Aorta (tissue), 5 donors: ENCODE measurements at regions not wholly inside any gene's neighbourhood (a gene's known extent, or its start where the extent isn't known, plus 50 kb on each side); places are given as distances from the start of the nearest gene placed in this dataset.

Experiments used
- ATAC-seq: fragments of 200-7000 bp; cut with Tn5 transposase; one replicate; pipeline ENCODE4 v1.9.1; 2022; ENCODE audit warnings: moderate library complexity; ENCODE audit not compliant: low FRiP score
- DNase-seq, 2 donors: peaks; one replicate each; pipeline ENCODE4 v3.0.0-alpha.2; 2020
- H3K27ac ChIP-seq, 2 donors: one replicate each; pipeline ENCODE4 v1.5.1; 2013; ENCODE audit warnings: low read length in 2 of 2, mild to moderate bottlenecking in 2 of 2, moderate library complexity in 2 of 2, control low read depth in 1 of 2, inconsistent platforms in 1 of 2, low read depth in 1 of 2
- H3K27me3 ChIP-seq, 2 donors: one replicate each; pipeline ENCODE4 v1.6.1; 2013; ENCODE audit warnings: control low read depth in 1 of 2, low read length in 1 of 2, mild to moderate bottlenecking in 1 of 2, moderate library complexity in 1 of 2; ENCODE audit not compliant: insufficient read depth in 2 of 2, control insufficient read depth in 1 of 2
- H3K36me3 ChIP-seq, 2 donors: one replicate each; pipeline ENCODE4 v1.6.1; 2013; ENCODE audit warnings: control low read depth in 1 of 2, low read length in 1 of 2, mild to moderate bottlenecking in 1 of 2; ENCODE audit not compliant: insufficient read depth in 2 of 2, control insufficient read depth in 1 of 2
- H3K4me1 ChIP-seq, 2 donors: one replicate each; pipeline ENCODE4 v1.6.1; 2013; ENCODE audit warnings: low read length in 2 of 2, control low read depth in 1 of 2, mild to moderate bottlenecking in 1 of 2, moderate library complexity in 1 of 2; ENCODE audit not compliant: insufficient read depth in 2 of 2, control insufficient read depth in 1 of 2
- H3K4me3 ChIP-seq, 2 donors: one replicate each; pipeline ENCODE4 v1.5.1; 2013; ENCODE audit warnings: low read length in 2 of 2, control low read depth in 1 of 2, mild to moderate bottlenecking in 1 of 2
- H3K9me3 ChIP-seq: one replicate; pipeline ENCODE4 v1.6.1; 2013; ENCODE audit warnings: mild to moderate bottlenecking, low read length; ENCODE audit not compliant: control insufficient read depth
- WGBS, 2 donors: extraction: QIAGEN DNeasy Blood & Tissue Kit; methylation state at CpG; one replicate each; pipeline ENCODE4 v1.1.7; 2013; 5-methylcytosine and 5-hydroxymethylcytosine counted together
- intact Hi-C, 2 donors: fragments of 100-400 bp; cut with DNase I; formaldehyde crosslinking; loops; one replicate each; pipeline versions ENCODE4 v1.14.2 to v1.15.0; 2022
- donor health status: healthy with polysubstance abuse.
- donor health status: Bipolar disorder and iron deficiency.
- donor health status: DM: no; HTN: no; CAD: no.
- donor health status: DM: no; HTN: no; CAD: no.
- donor health status: DM: yes; HTN: yes; CAD: no.

DNA sequence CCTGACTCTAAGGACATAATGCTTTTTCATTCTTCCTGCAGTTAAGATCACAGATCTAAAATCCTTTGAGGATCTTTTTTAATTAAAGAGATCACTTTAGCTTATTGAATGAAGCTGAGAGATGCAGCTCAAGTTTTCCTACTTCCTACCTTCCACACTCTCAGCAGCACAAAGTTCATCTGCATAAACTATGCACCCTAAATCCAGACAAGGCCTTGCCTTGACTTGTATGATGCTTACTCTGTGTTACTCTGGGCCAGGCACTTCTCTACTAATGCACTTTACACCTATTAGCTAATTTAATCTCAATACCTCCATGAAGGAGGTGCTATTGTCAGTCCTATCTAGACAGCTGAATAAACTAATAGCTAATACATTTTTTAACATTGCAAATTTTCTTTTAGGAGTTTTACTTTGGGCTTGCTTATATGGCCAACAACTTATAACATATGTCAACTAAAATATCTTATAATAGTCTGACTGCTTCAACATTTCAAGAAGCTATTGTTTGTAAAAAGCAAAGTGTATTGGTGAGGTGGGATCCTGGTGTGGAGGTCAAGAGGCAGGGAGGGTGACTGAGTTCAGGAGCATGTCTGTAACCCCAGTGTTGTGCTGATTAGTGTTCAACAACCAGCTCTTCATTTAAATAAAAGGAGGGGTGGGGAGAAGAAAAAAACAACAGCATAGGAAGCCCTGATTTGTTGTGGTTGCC lies 172.4 kb upstream of the ATP11B start:
- Histone ChIP-seq H3K27ac (no peak overlapping the region), H3K9me3 (no peaks in the 10 kb centered on the region), H3K4me1 (no peaks in the 10 kb centered on the region), H3K36me3 (no peaks in the 10 kb centered on the region), H3K27me3 (no peaks in the 10 kb centered on the region), H3K4me3 (no peak overlapping the region)
- ATAC-seq = no peak
- DNase-seq = no peak
- intact Hi-C loops = no loop called here

- Histone ChIP-seq H3K4me3 (no peak overlapping the region), H3K36me3 (no peaks in the 10 kb centered on the region), H3K9me3 (no peaks in the 10 kb centered on the region), H3K27me3 (no peaks in the 10 kb centered on the region), H3K27ac (no peak overlapping the region), H3K4me1 (no peaks in the 10 kb centered on the region)
- ATAC-seq (no peak), DNase-seq (no peak)
- intact Hi-C loops = no loop called here
- 29 to 35% methylated on average over 4 of the region's 4 CpGs for WGBS, 2 donors
These were observed 171.7 kb upstream of the ATP11B start for GRCh38 chr3:182621435-182622240.

- Histone ChIP-seq H3K36me3 (no peaks in the 10 kb centered on the region), H3K27ac (no peak overlapping the region), H3K9me3 (no peaks in the 10 kb centered on the region), H3K4me3 (no peak overlapping the region), H3K27me3 (no peaks in the 10 kb centered on the region), H3K4me1 (no peaks in the 10 kb centered on the region)
- ATAC-seq (no peak), DNase-seq (no peak)
- intact Hi-C loops = no loop called here
These were observed 171.1 kb upstream of the ATP11B start for GRCh38 chr3:182622241-182622545.

- no peaks in the 10 kb centered on the region for H3K27me3 ChIP-seq
- no peaks in the 10 kb centered on the region for H3K4me1 ChIP-seq
- 69% methylated on average over 4 of the region's 4 CpGs for WGBS, 2 donors
- DNase-seq (no peak), ATAC-seq (no peak)
- no peak overlapping the region for H3K27ac ChIP-seq
- H3K4me3 ChIP-seq = no peak overlapping the region
- H3K9me3 ChIP-seq = no peaks in the 10 kb centered on the region
- H3K36me3 ChIP-seq = no peaks in the 10 kb centered on the region
- intact Hi-C loops = no loop called here
These were observed 166.5 kb upstream of the ATP11B start for GRCh38 chr3:182626484-182627467.

- DNase-seq = no peak
- WGBS, 2 donors = 82 to 91% methylated on average over 2 of the region's 2 CpGs
These were observed 164.8 kb upstream of the ATP11B start for GRCh38 chr3:182628531-182628930.

GRCh38 chr3:182629521-182629920 lies 163.8 kb upstream of the ATP11B start:
- no peak for DNase-seq
- Histone ChIP-seq H3K4me1 (no peaks in the 10 kb centered on the region), H3K27ac (no peak overlapping the region), H3K36me3 (no peaks in the 10 kb centered on the region), H3K27me3 (no peaks in the 10 kb centered on the region), H3K9me3 (no peaks in the 10 kb centered on the region), H3K4me3 (no peak overlapping the region)
- intact Hi-C loops = no loop called here
- no peak for ATAC-seq
- 88% methylated on average over 1 of the region's 1 CpG for WGBS, 2 donors

More at GRCh38 chr3:182628531-182628930, 164.8 kb upstream of the ATP11B start:
- no peaks in the 10 kb centered on the region for H3K9me3 ChIP-seq
- H3K4me1 ChIP-seq = no peaks in the 10 kb centered on the region
- no peak for ATAC-seq
- H3K27me3 ChIP-seq = no peaks in the 10 kb centered on the region
- no peak overlapping the region for H3K4me3 ChIP-seq
- intact Hi-C loops = no loop called here
- no peaks in the 10 kb centered on the region for H3K36me3 ChIP-seq
- H3K27ac ChIP-seq = no peak overlapping the region

DNA sequence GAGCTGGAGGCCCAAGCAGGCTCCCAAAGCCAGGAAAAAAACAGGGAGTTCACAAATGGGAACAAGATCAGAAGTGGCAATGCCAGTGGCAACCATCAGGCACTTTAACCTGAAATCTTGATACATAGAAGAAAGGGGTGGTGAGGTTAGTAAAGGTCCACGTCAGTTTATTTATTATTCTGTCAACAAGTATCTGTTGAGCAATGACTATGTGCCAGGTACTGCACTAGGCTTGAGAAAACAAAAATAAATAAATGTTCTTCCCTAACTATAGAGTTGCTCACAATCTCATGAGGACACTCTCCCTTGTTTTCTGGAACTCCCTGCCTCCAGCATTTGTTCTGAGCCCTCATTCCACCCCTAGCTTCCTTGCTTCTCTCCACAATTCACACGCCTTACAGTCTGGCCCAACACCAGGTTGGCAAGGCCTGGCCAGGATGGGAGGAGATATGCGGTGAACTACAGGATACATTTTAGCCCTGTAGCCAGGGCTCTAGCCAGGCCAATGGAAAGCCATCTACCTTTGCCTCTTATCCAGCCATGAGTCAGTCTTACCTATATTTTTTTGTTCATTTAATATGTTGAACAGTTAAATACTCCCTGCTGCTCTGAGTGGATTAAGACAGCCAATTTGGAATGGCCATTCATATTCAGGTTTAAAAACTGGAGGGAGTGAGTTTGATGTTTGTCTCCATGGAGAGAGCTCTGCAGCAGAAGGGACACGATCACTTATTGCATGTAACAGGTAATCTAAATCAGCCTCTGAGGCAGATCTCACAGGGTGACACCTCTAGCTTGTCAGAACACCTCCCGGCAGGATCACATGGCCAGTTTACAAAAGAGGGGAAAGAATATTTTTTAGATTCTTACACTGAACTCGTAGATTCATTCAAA lies 161.9 kb upstream of the ATP11B start:
- 76% methylated on average over 6 of the region's 6 CpGs for WGBS, 2 donors
- Histone ChIP-seq H3K27ac (no peak overlapping the region), H3K4me1 (no peaks in the 10 kb centered on the region), H3K9me3 (no peaks in the 10 kb centered on the region), H3K36me3 (no peaks in the 10 kb centered on the region), H3K27me3 (no peaks in the 10 kb centered on the region), H3K4me3 (no peak overlapping the region)
- ATAC-seq (no peak), DNase-seq (no peak)
- intact Hi-C loops = loop anchor here in 1 of 2 donors (5.0 kb wide), 1 partner anchor 624 kb away; no protein-coding TSS in a partner anchor

GRCh38 chr3:182632077-182632393 lies 161.3 kb upstream of the ATP11B start:
- intact Hi-C loops = loop anchor here in 1 of 2 donors (5.0 kb wide), 1 partner anchor 625 kb away; no protein-coding TSS in a partner anchor
- DNase-seq (no peak), ATAC-seq (no peak)
- 91 to 95% methylated on average over 4 of the region's 4 CpGs for WGBS, 2 donors
- H3K9me3 ChIP-seq = no peaks in the 10 kb centered on the region
- no peak overlapping the region for H3K27ac ChIP-seq
- H3K4me1 ChIP-seq = no peaks in the 10 kb centered on the region
- no peaks in the 10 kb centered on the region for H3K36me3 ChIP-seq
- no peak overlapping the region for H3K4me3 ChIP-seq
- no peaks in the 10 kb centered on the region for H3K27me3 ChIP-seq
